Retinal pigment epithelial cell (primary cell): ENCODE measurements at regions not wholly inside any gene's neighbourhood (a gene's known extent, or its start where the extent isn't known, plus 50 kb on each side); places are given as distances from the start of the nearest gene placed in this dataset.
"Not testable (repeated sequence)": the region's sequence is repeated elsewhere in the genome, so short reads cannot be mapped to it uniquely, and the experiment has no call there.

ENCODE experiments used
- DNase-seq: peaks from one replicate; pipeline ENCODE4 v3.0.0-alpha.2; 2010; ENCODE audit warnings: low read depth
- H3K4me3 ChIP-seq: 2 replicates; pipeline ENCODE4 v1.5.1; 2011; ENCODE audit warnings: mild to moderate bottlenecking, low read length, control low read depth, moderate library complexity
- CTCF ChIP-seq: conservative IDR thresholded peaks from 2 replicates; pipeline ENCODE4 v1.5.1; 2011; ENCODE audit warnings: low read depth, low read length, control low read depth, inconsistent platforms

- DNase-seq = no peak
Observed at GRCh38 chr5:17075236-17075635, 139.1 kb upstream of the MYO10 start.

GRCh38 chr5:17076272-17076671 lies 140.2 kb upstream of the MYO10 start:
- TF ChIP-seq CTCF = no peak
- DNase-seq = no peak
- H3K4me3 ChIP-seq = no peak overlapping the region

More at GRCh38 chr5:17075236-17075635, 139.1 kb upstream of the MYO10 start:
- TF ChIP-seq CTCF = no peak
- no peak overlapping the region for H3K4me3 ChIP-seq

- no peak for DNase-seq
- no peak for TF ChIP-seq CTCF
- H3K4me3 ChIP-seq = no peak overlapping the region
Observed at GRCh38 chr5:17077440-17078233, 139.8 kb upstream of the BASP1 start.

- DNase-seq = no peak
- no peak overlapping the region for H3K4me3 ChIP-seq
- TF ChIP-seq CTCF = no peak
Observed at GRCh38 chr5:17079562-17079961, 137.9 kb upstream of the BASP1 start.

- no peak for TF ChIP-seq CTCF
- H3K4me3 ChIP-seq = no peak overlapping the region
- no peak for DNase-seq
Observed at GRCh38 chr5:17080361-17080760, 137.1 kb upstream of the BASP1 start.

- no peak for DNase-seq
- TF ChIP-seq CTCF = no peak
- no peak overlapping the region for H3K4me3 ChIP-seq
Observed at GRCh38 chr5:17081142-17081541, 136.3 kb upstream of the BASP1 start.

- not testable (repeated sequence) for H3K4me3 ChIP-seq, DNase-seq
Observed at GRCh38 chr5:17083276-17083675, 134.2 kb upstream of the BASP1 start.

- TF ChIP-seq CTCF = no peak
Observed at GRCh38 chr5:17087035-17087434, 130.4 kb upstream of the BASP1 start.

More at GRCh38 chr5:17087035-17087434, 130.4 kb upstream of the BASP1 start:
- H3K4me3 ChIP-seq = no peak overlapping the region
- no peak for DNase-seq
